HG02981 (cell line): ENCODE measurements at regions not wholly inside any gene's neighbourhood (a gene's known extent, or its start where the extent isn't known, plus 50 kb on each side); places are given as distances from the start of the nearest gene placed in this dataset.
"Not testable (repeated sequence)": the region's sequence is repeated elsewhere in the genome, so short reads cannot be mapped to it uniquely, and the experiment has no call there.

ENCODE experiments used
- ATAC-seq: cut with Tn5 transposase; IDR thresholded peaks from one replicate; pipeline ENCODE4 v1.9.1; 2021; ENCODE audit warnings: mild to moderate bottlenecking, moderate library complexity; ENCODE audit not compliant: unreplicated experiment

- ATAC-seq = peak; percentile 88
These were observed 56.7 kb upstream of the GOLGA8R start for GRCh38 chr15:30470601-30471365.

GRCh38 chr15:30471366-30471749, 57.3 kb upstream of the GOLGA8R start:
- ATAC-seq = not testable (repeated sequence)

GRCh38 chr15:30471817-30472551, 57.9 kb upstream of the GOLGA8R start:
- ATAC-seq = not testable (repeated sequence)

- ATAC-seq = not testable (repeated sequence)
These were observed 67.0 kb upstream of the GOLGA8Q start for GRCh38 chr15:30484887-30485286.

GRCh38 chr15:30489237-30489636, 62.6 kb upstream of the GOLGA8Q start:
- ATAC-seq = not testable (repeated sequence)

GRCh38 chr15:30490334-30490733, 61.5 kb upstream of the GOLGA8Q start:
- ATAC-seq = not testable (repeated sequence)

- ATAC-seq = not testable (repeated sequence)
These were observed 57.9 kb upstream of the GOLGA8Q start for GRCh38 chr15:30493947-30494346.

GRCh38 chr15:30497275-30497674, 54.6 kb upstream of the GOLGA8Q start:
- ATAC-seq = not testable (repeated sequence)

GRCh38 chr15:30499233-30499632, 52.6 kb upstream of the GOLGA8Q start:
- ATAC-seq = not testable (repeated sequence)

GRCh38 chr15:30500511-30500910, 51.3 kb upstream of the GOLGA8Q start:
- not testable (repeated sequence) for ATAC-seq
